BE2C (cell line): ENCODE measurements at regions not wholly inside any gene's neighbourhood (a gene's known extent, or its start where the extent isn't known, plus 50 kb on each side); places are given as distances from the start of the nearest gene placed in this dataset.

Experiments used
- DNase-seq: peaks from one replicate; pipeline ENCODE4 v3.0.0-alpha.2; 2020
- H3K27me3 ChIP-seq: fragments of 250-450 bp; sonication (Bioruptor Pico); 2 replicates; pipeline ENCODE4 v1.5.1; 2020; ENCODE audit warnings: mild to moderate bottlenecking
- H3K36me3 ChIP-seq: fragments of 250-450 bp; sonication (Bioruptor Pico); 2 replicates; pipeline ENCODE4 v1.5.1; 2020; ENCODE audit warnings: mild to moderate bottlenecking
- H3K4me1 ChIP-seq: fragments of 250-450 bp; sonication (Bioruptor Pico); 2 replicates; pipeline ENCODE4 v1.5.1; 2020
- H3K4me3 ChIP-seq: 2 replicates; pipeline ENCODE4 v1.5.1; 2011; ENCODE audit warnings: low read depth, low read length
- H3K9me3 ChIP-seq: fragments of 250-450 bp; sonication (Bioruptor Pico); 2 replicates; pipeline ENCODE4 v1.5.1; 2020
- CTCF ChIP-seq: IDR thresholded peaks from 2 replicates; pipeline ENCODE4 v1.5.1; 2012; ENCODE audit warnings: mild to moderate bottlenecking, low read depth, low read length

GRCh38 chr11:101401245-101401644 lies 182.6 kb downstream of the TRPC6 start:
- Histone ChIP-seq H3K9me3 (no peaks in the 10 kb centered on the region), H3K4me3 (no peak overlapping the region)
- TF ChIP-seq CTCF: no peak

GRCh38 chr11:101397979-101398378 lies 185.8 kb downstream of the TRPC6 start:
- H3K4me3 ChIP-seq: no peak overlapping the region
- H3K27me3 ChIP-seq: no peaks in the 10 kb centered on the region
- no peaks in the 10 kb centered on the region for H3K4me1 ChIP-seq
- H3K36me3 ChIP-seq: no peaks in the 10 kb centered on the region
- TF ChIP-seq CTCF: no peak
- no peak for DNase-seq
- no peaks in the 10 kb centered on the region for H3K9me3 ChIP-seq

More at GRCh38 chr11:101401245-101401644, 182.6 kb downstream of the TRPC6 start:
- Histone ChIP-seq H3K4me1 (no peaks in the 10 kb centered on the region), H3K27me3 (no peaks in the 10 kb centered on the region), H3K36me3 (no peaks in the 10 kb centered on the region)
- no peak for DNase-seq

GRCh38 chr11:101390539-101390938 lies 193.3 kb downstream of the TRPC6 start:
- Histone ChIP-seq H3K36me3 (no peaks in the 10 kb centered on the region), H3K4me3 (no peak overlapping the region), H3K27me3 (no peaks in the 10 kb centered on the region), H3K9me3 (no peaks in the 10 kb centered on the region), H3K4me1 (no peaks in the 10 kb centered on the region)
- TF ChIP-seq CTCF: no peak
- DNase-seq: no peak

- H3K9me3 ChIP-seq: no peaks in the 10 kb centered on the region
- no peaks in the 10 kb centered on the region for H3K36me3 ChIP-seq
- DNase-seq: no peak
- TF ChIP-seq CTCF: no peak
- no peaks in the 10 kb centered on the region for H3K27me3 ChIP-seq
- no peaks in the 10 kb centered on the region for H3K4me1 ChIP-seq
- H3K4me3 ChIP-seq: no peak overlapping the region
Observed at GRCh38 chr11:101369835-101370234, 214.0 kb downstream of the TRPC6 start.

GRCh38 chr11:101363706-101364275 lies 220.0 kb downstream of the TRPC6 start:
- Histone ChIP-seq H3K27me3 (no peaks in the 10 kb centered on the region), H3K4me3 (no peak overlapping the region), H3K9me3 (no peaks in the 10 kb centered on the region), H3K4me1 (no peaks in the 10 kb centered on the region), H3K36me3 (no peaks in the 10 kb centered on the region)
- no peak for TF ChIP-seq CTCF
- DNase-seq: no peak

GRCh38 chr11:101362643-101363042 lies 221.2 kb downstream of the TRPC6 start:
- Histone ChIP-seq H3K4me1 (no peaks in the 10 kb centered on the region), H3K27me3 (no peaks in the 10 kb centered on the region), H3K36me3 (no peaks in the 10 kb centered on the region), H3K4me3 (no peak overlapping the region), H3K9me3 (no peaks in the 10 kb centered on the region)
- no peak for DNase-seq
- TF ChIP-seq CTCF: no peak
